Uterus (tissue), 3 donors: ENCODE measurements at regions not wholly inside any gene's neighbourhood (a gene's known extent, or its start where the extent isn't known, plus 50 kb on each side); places are given as distances from the start of the nearest gene placed in this dataset.

ENCODE experiments used
- DNase-seq, 2 donors: peaks; one replicate each; pipeline ENCODE4 v3.0.0-alpha.2; 2019 to 2020
- H3K27ac ChIP-seq, 2 donors: fragments of 200-600 bp; sonication (generic); 1 replicate in 1 of 2; 2 replicates in 1 of 2; pipeline ENCODE4 v1.5.1; 2016 to 2018
- H3K27me3 ChIP-seq, 2 donors: fragments of 200-600 bp; sonication (generic); one replicate each; pipeline ENCODE4 v1.5.1; 2018 to 2019; ENCODE audit warnings: control low read depth in 1 of 2
- H3K36me3 ChIP-seq, 2 donors: fragments of 200-600 bp; sonication (generic); one replicate each; pipeline ENCODE4 v1.5.1; 2019; ENCODE audit warnings: control low read depth in 1 of 2
- H3K4me1 ChIP-seq, 2 donors: fragments of 200-600 bp; sonication (generic); one replicate each; pipeline ENCODE4 v1.5.1; 2018 to 2019; ENCODE audit warnings: control low read depth in 1 of 2
- H3K4me3 ChIP-seq, 2 donors: fragments of 200-600 bp; sonication (generic); 1 replicate in 1 of 2; 2 replicates in 1 of 2; pipeline ENCODE4 v1.5.1; 2018 to 2019; ENCODE audit warnings: mild to moderate bottlenecking in 1 of 2
- H3K9me3 ChIP-seq, 2 donors: fragments of 200-600 bp; sonication (generic); one replicate each; pipeline ENCODE4 v1.5.1; 2019; ENCODE audit warnings: control low read depth in 1 of 2
- POLR2A ChIP-seq, 2 donors: fragments of 450-650 bp; IDR thresholded peaks; one replicate each; pipeline ENCODE4 v1.6.1; 2016; ENCODE audit warnings: antibody characterized with exemption in 2 of 2, mild to moderate bottlenecking in 1 of 2, moderate library complexity in 1 of 2
- intact Hi-C: fragments of 100-400 bp; cut with DNase I; formaldehyde crosslinking; loops from one replicate; pipeline ENCODE4 v1.15.1; 2023; ENCODE audit warnings: low total_unique reads
- TF ChIP-seq, protein P1 (sequence below), 4 experiments: fragments of 200-600 bp in 2 of 4; fragments of 450-650 bp in 2 of 4; sonication (generic) in 2 of 4; IDR thresholded peaks; one replicate each; pipeline ENCODE4 v1.5.1; 2016 to 2019; ENCODE audit warnings: antibody characterized with exemption in 4 of 4, mild to moderate bottlenecking in 2 of 4, moderate library complexity in 1 of 4
- donor health status: DM: yes; HTN: yes; CAD: no.

DNA sequence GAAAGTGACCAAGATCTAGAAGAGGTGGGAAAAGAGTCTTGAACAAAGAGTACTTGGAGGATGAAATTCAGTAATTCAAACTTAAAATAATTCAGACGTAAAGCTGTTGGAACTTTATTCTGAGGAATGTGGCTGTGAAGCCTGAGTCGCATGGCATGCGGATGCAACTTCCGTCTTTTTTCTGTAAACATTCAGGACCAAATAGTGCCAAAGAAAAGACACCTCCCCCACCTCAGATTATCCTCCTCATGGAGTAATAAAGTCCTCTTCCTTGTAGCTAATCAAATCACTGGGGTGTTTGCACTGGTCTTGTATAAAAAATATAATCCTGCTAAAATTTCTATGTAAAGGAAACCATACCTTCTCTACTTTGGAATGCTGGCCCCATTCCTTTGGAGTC, 790.4 kb downstream of the TSN start:
- Histone ChIP-seq H3K4me3 (no peak overlapping the region), H3K27ac (no peak overlapping the region), H3K9me3 (no peaks in the 10 kb centered on the region), H3K4me1 (no peaks in the 10 kb centered on the region), H3K36me3 (no peaks in the 10 kb centered on the region), H3K27me3 (no peaks in the 10 kb centered on the region)
- TF ChIP-seq, protein P1, sequence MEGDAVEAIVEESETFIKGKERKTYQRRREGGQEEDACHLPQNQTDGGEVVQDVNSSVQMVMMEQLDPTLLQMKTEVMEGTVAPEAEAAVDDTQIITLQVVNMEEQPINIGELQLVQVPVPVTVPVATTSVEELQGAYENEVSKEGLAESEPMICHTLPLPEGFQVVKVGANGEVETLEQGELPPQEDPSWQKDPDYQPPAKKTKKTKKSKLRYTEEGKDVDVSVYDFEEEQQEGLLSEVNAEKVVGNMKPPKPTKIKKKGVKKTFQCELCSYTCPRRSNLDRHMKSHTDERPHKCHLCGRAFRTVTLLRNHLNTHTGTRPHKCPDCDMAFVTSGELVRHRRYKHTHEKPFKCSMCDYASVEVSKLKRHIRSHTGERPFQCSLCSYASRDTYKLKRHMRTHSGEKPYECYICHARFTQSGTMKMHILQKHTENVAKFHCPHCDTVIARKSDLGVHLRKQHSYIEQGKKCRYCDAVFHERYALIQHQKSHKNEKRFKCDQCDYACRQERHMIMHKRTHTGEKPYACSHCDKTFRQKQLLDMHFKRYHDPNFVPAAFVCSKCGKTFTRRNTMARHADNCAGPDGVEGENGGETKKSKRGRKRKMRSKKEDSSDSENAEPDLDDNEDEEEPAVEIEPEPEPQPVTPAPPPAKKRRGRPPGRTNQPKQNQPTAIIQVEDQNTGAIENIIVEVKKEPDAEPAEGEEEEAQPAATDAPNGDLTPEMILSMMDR (IDR thresholded peaks at IDR 0.05), result no peak
- no peak for TF ChIP-seq POLR2A (IDR thresholded peaks at IDR 0.05)
- DNase-seq, result no peak
- intact Hi-C loops, result no loop called here

DNA sequence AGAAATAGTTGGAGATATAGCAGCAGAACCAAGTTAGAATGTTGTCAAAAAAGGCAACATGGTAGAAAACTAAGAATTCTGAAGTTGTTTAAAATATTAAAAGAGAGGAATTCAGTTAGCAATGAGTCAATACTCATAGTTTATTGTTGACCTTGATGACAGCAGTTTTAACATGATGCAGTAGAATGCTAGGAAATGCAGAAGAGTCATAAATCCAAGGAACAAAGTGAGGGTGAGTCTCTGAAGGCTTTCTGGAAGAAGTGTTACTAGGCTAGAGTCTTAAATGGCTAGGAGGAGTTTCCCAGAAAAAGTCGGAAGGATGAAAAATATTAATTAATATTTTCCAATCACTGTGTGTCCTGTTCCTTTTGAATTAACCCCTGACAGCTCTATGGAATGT, 807.3 kb downstream of the TSN start:
- TF ChIP-seq, protein P1 (IDR thresholded peaks at IDR 0.05), result no peak
- no peak for TF ChIP-seq POLR2A (IDR thresholded peaks at IDR 0.05)
- Histone ChIP-seq H3K36me3 (no peaks in the 10 kb centered on the region), H3K4me1 (no peaks in the 10 kb centered on the region), H3K9me3 (no peaks in the 10 kb centered on the region), H3K27me3 (no peaks in the 10 kb centered on the region), H3K27ac (no peak overlapping the region), H3K4me3 (no peak overlapping the region)
- DNase-seq, result no peak
- intact Hi-C loops, result no loop called here

DNA sequence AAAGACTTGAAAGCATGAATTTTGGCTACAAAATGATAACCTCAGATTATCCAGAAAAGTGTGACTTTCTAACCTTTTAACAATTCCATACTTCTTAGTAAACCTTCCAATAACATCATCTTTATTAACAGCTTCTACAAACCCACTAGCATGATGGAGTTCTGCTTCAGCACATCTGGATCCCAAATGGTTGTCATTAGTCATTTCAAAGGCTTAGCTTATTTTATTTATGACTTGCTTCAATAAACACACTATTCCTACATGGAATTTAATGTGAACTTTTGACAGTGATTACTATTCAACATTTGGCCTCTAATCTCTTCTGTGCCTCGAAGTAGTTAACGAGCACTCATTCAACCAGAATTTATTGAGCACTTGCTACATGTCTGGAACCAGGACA, 808.3 kb downstream of the TSN start:
- intact Hi-C loops, result no loop called here
- Histone ChIP-seq H3K4me3 (no peak overlapping the region), H3K27ac (no peak overlapping the region), H3K36me3 (no peaks in the 10 kb centered on the region), H3K4me1 (no peaks in the 10 kb centered on the region), H3K27me3 (no peaks in the 10 kb centered on the region), H3K9me3 (no peaks in the 10 kb centered on the region)
- DNase-seq, result no peak
- TF ChIP-seq, protein P1 (IDR thresholded peaks at IDR 0.05), result no peak
- no peak for TF ChIP-seq POLR2A (IDR thresholded peaks at IDR 0.05)

DNA sequence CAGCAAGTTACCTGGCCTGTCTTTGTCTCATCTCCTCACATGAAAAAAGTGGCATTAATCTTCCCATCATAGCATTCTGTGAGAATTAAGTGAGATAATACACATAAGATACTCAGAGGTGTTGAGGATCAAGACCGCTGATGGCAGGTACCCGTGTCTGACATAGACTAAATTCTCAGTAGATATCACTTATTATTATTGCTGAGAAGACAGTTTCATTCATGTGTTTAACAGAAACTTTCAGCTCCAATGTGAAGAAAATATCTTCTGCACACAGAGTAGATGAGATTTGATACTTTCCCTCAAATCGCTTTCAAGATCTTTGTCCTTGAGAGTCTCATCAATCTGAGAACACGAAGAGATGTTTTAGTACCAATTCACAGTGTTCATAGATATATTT, 809.4 kb downstream of the TSN start:
- intact Hi-C loops, result no loop called here
- H3K4me1 ChIP-seq, result no peaks in the 10 kb centered on the region
- H3K27me3 ChIP-seq, result no peaks in the 10 kb centered on the region
- TF ChIP-seq, protein P1 (IDR thresholded peaks at IDR 0.05), result no peak
- TF ChIP-seq POLR2A (IDR thresholded peaks at IDR 0.05), result no peak
- no peak overlapping the region for H3K4me3 ChIP-seq
- no peak overlapping the region for H3K27ac ChIP-seq
- H3K9me3 ChIP-seq, result no peaks in the 10 kb centered on the region
- no peaks in the 10 kb centered on the region for H3K36me3 ChIP-seq
- no peak for DNase-seq

DNA sequence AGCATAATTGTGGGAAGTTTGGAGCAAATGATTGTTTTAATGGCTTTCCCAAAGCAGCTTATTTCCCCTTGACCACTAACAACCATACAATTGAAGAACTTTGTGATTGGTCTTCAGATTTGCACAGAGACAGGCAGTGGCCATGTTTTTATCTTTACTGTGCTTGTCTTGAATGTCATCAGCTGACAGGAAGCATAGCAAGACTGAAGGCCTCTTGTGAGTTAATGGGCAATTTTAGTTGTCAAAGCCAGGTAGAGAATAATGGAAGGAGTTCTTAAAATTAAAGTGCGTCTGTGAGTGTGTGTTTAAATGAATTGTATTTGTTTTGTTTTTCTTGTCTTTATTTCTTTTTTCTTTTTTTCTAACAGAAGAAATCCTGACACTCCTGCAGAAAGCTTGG, 809.9 kb downstream of the TSN start:
- H3K36me3 ChIP-seq, result no peaks in the 10 kb centered on the region
- DNase-seq, result no peak
- H3K4me1 ChIP-seq, result no peaks in the 10 kb centered on the region
- no peak overlapping the region for H3K4me3 ChIP-seq
- TF ChIP-seq, protein P1 (IDR thresholded peaks at IDR 0.05), result no peak
- TF ChIP-seq POLR2A (IDR thresholded peaks at IDR 0.05), result no peak
- H3K9me3 ChIP-seq, result no peaks in the 10 kb centered on the region
- no peaks in the 10 kb centered on the region for H3K27me3 ChIP-seq
- no peak overlapping the region for H3K27ac ChIP-seq
- intact Hi-C loops, result no loop called here
